C4-2B (cell line): ENCODE measurements at regions not wholly inside any gene's neighbourhood (a gene's known extent, or its start where the extent isn't known, plus 50 kb on each side); places are given as distances from the start of the nearest gene placed in this dataset.
"Not testable (repeated sequence)": the region's sequence is repeated elsewhere in the genome, so short reads cannot be mapped to it uniquely, and the experiment has no call there.

ENCODE experiments used
- H3K27ac ChIP-seq: fragments of 450-650 bp; 2 replicates; pipeline ENCODE4 v1.5.1; 2017
- CTCF ChIP-seq: fragments of 450-650 bp; conservative IDR thresholded peaks from 2 replicates; pipeline ENCODE4 v1.5.1; 2017; ENCODE audit warnings: mild to moderate bottlenecking
- ZFX ChIP-seq: fragments of 450-650 bp; IDR thresholded peaks from 2 replicates; pipeline ENCODE4 v1.6.1; 2017

- TF ChIP-seq ZFX (no peak), CTCF (no peak)
These were observed 251.5 kb downstream of the RMST start for GRCh38 chr12:97714107-97714563.

GRCh38 chr12:97716356-97716755 is 253.8 kb downstream of the RMST start:
- H3K27ac ChIP-seq, result no peak overlapping the region
- TF ChIP-seq ZFX, result no peak
- TF ChIP-seq CTCF, result peak; percentile 25

More at GRCh38 chr12:97714107-97714563, 251.5 kb downstream of the RMST start:
- H3K27ac ChIP-seq, result no peak overlapping the region

- not testable (repeated sequence) for H3K27ac ChIP-seq
These were observed 261.2 kb downstream of the RMST start for GRCh38 chr12:97723801-97724200.

GRCh38 chr12:97745406-97746101 is 282.9 kb downstream of the RMST start:
- H3K27ac ChIP-seq, result no peak overlapping the region
- no peak for TF ChIP-seq ZFX
- no peak for TF ChIP-seq CTCF

GRCh38 chr12:97748298-97748697 is 285.7 kb downstream of the RMST start:
- TF ChIP-seq CTCF (no peak), ZFX (no peak)
- H3K27ac ChIP-seq, result no peak overlapping the region

- TF ChIP-seq ZFX, result no peak
- no peak overlapping the region for H3K27ac ChIP-seq
These were observed 289.1 kb downstream of the RMST start for GRCh38 chr12:97751704-97752103.

- H3K27ac ChIP-seq, result no peak overlapping the region
- TF ChIP-seq ZFX (no peak), CTCF (no peak)
These were observed 289.5 kb downstream of the RMST start for GRCh38 chr12:97752129-97752528.

GRCh38 chr12:97753332-97753731 is 290.7 kb downstream of the RMST start:
- TF ChIP-seq CTCF (no peak), ZFX (no peak)
- no peak overlapping the region for H3K27ac ChIP-seq
